ENCODE measurements at regions not wholly inside any gene's neighbourhood (a gene's known extent, or its start where the extent isn't known, plus 50 kb on each side); places are given as distances from the start of the nearest gene placed in this dataset.

- Histone ChIP-seq H3K36me3 (ENCODE audit: insufficient read depth, low read length) (no peaks in the 10 kb centered on the region), H3K4me1 (ENCODE audit: insufficient read depth, low read length) (no peaks in the 10 kb centered on the region), H3K9me3 (ENCODE audit: low read length) (no peaks in the 10 kb centered on the region), H3K27me3 (ENCODE audit: insufficient read depth, low read length) (peaks cover 4% of the 10 kb centered on the region), H2AFZ (ENCODE audit: low read depth, low read length) (no peak overlapping the region), H3K4me3 (ENCODE audit: low read length) (no peak overlapping the region)
Measured at GRCh38 chr15:31577108-31577507, 250.5 kb downstream of the KLF13 start.

GRCh38 chr15:31579282-31579681 lies 252.6 kb downstream of the KLF13 start:
- H3K4me3 ChIP-seq (ENCODE audit: low read length): no peak overlapping the region
- no peak overlapping the region for H2AFZ ChIP-seq (ENCODE audit: low read depth, low read length)
- no peaks in the 10 kb centered on the region for H3K36me3 ChIP-seq (ENCODE audit: insufficient read depth, low read length)
- peaks cover 4% of the 10 kb centered on the region for H3K27me3 ChIP-seq (ENCODE audit: insufficient read depth, low read length)
- H3K4me1 ChIP-seq (ENCODE audit: insufficient read depth, low read length): no peaks in the 10 kb centered on the region
- no peaks in the 10 kb centered on the region for H3K9me3 ChIP-seq (ENCODE audit: low read length)

- Histone ChIP-seq H3K4me1 (ENCODE audit: insufficient read depth, low read length) (no peaks in the 10 kb centered on the region), H3K36me3 (ENCODE audit: insufficient read depth, low read length) (no peaks in the 10 kb centered on the region), H3K27me3 (ENCODE audit: insufficient read depth, low read length) (peaks cover 4% of the 10 kb centered on the region), H2AFZ (ENCODE audit: low read depth, low read length) (no peak overlapping the region), H3K9me3 (ENCODE audit: low read length) (no peaks in the 10 kb centered on the region), H3K4me3 (ENCODE audit: low read length) (no peak overlapping the region)
Measured at GRCh38 chr15:31579976-31580375, 253.3 kb downstream of the KLF13 start.

DNA sequence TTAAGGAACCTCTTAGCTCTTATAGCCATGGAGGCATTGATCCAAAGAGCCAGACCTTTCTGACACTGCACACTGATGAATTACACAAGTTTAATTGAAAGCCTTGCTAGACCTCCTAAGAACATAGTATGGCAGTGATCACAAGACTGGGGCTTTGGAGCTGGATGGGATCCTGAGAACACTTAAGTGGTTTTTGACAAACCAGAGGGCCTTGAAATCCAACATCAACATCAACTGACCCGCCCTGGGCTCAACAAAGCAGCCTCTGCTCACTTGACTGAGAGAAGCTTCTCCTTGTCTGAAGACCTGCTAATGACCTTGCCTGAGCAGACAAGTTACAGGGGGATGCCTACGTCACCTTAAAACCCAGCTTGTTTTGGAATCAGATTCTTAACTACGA lies 257.6 kb downstream of the KLF13 start:
- no peaks in the 10 kb centered on the region for H3K27me3 ChIP-seq (ENCODE audit: insufficient read depth, low read length)
- H3K4me1 ChIP-seq (ENCODE audit: insufficient read depth, low read length): no peaks in the 10 kb centered on the region
- H3K4me3 ChIP-seq (ENCODE audit: low read length): no peak overlapping the region
- peaks cover 2% of the 10 kb centered on the region for H3K9me3 ChIP-seq (ENCODE audit: low read length)
- no peaks in the 10 kb centered on the region for H3K36me3 ChIP-seq (ENCODE audit: insufficient read depth, low read length)
- no peak overlapping the region for H2AFZ ChIP-seq (ENCODE audit: low read depth, low read length)

- Histone ChIP-seq H2AFZ (ENCODE audit: low read depth, low read length) (no peak overlapping the region), H3K4me3 (ENCODE audit: low read length) (no peak overlapping the region), H3K9me3 (ENCODE audit: low read length) (peaks cover 2% of the 10 kb centered on the region), H3K27me3 (ENCODE audit: insufficient read depth, low read length) (no peaks in the 10 kb centered on the region), H3K4me1 (ENCODE audit: insufficient read depth, low read length) (no peaks in the 10 kb centered on the region), H3K36me3 (ENCODE audit: insufficient read depth, low read length) (no peaks in the 10 kb centered on the region)
Measured at GRCh38 chr15:31585240-31585639, 258.6 kb downstream of the KLF13 start.

- no peaks in the 10 kb centered on the region for H3K27me3 ChIP-seq (ENCODE audit: insufficient read depth, low read length)
- no peak overlapping the region for H2AFZ ChIP-seq (ENCODE audit: low read depth, low read length)
- peaks cover 2% of the 10 kb centered on the region for H3K9me3 ChIP-seq (ENCODE audit: low read length)
- no peaks in the 10 kb centered on the region for H3K4me1 ChIP-seq (ENCODE audit: insufficient read depth, low read length)
- no peak overlapping the region for H3K4me3 ChIP-seq (ENCODE audit: low read length)
- no peaks in the 10 kb centered on the region for H3K36me3 ChIP-seq (ENCODE audit: insufficient read depth, low read length)
Measured at GRCh38 chr15:31586841-31587240, 260.2 kb downstream of the KLF13 start.

GRCh38 chr15:31587583-31587982 lies 260.9 kb downstream of the KLF13 start:
- Histone ChIP-seq H2AFZ (ENCODE audit: low read depth, low read length) (no peak overlapping the region), H3K27me3 (ENCODE audit: insufficient read depth, low read length) (no peaks in the 10 kb centered on the region), H3K4me1 (ENCODE audit: insufficient read depth, low read length) (no peaks in the 10 kb centered on the region), H3K9me3 (ENCODE audit: low read length) (peaks cover 2% of the 10 kb centered on the region), H3K4me3 (ENCODE audit: low read length) (no peak overlapping the region), H3K36me3 (ENCODE audit: insufficient read depth, low read length) (no peaks in the 10 kb centered on the region)

DNA sequence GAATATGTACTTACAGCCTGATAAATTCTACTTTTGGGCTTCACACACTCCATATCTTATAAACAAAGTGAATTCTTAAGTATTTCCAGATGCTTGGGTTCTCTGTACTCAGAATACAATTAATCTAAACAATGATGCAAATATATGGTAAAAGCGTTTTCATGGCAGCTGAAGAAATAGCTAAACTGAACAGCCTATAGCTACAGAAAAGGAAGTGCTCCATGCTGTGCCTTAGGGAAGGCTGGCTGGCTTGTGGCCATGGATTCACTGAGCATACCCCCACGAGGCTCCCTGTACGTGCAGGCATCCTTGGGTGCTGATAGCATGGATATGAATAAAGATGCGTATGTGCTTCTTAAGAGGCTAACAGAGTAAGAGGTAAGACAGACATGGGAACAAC lies 264.0 kb downstream of the KLF13 start:
- H3K27me3 ChIP-seq (ENCODE audit: insufficient read depth, low read length): no peaks in the 10 kb centered on the region
- H3K9me3 ChIP-seq (ENCODE audit: low read length): peaks cover 2% of the 10 kb centered on the region
- no peaks in the 10 kb centered on the region for H3K4me1 ChIP-seq (ENCODE audit: insufficient read depth, low read length)
- H2AFZ ChIP-seq (ENCODE audit: low read depth, low read length): no peak overlapping the region
- no peaks in the 10 kb centered on the region for H3K36me3 ChIP-seq (ENCODE audit: insufficient read depth, low read length)
- H3K4me3 ChIP-seq (ENCODE audit: low read length): no peak overlapping the region

DNA sequence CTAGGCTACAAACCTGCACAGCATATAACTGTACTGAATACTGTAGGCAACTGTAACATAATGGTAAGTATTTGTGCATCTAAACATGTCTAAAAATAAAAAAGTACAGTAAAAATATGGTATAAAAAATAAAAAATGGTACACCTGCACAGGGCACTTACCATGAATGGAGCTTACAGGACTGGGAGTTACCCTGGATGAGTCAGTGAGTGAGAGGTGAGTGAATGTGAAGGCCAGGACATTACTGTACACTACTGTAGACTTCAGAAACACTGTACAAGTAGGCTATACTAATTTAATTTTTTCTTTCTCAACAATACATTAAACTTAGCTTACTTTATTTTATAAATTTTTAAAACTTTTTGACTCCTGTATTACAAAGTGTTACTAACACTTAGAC lies 265.3 kb downstream of the KLF13 start:
- Histone ChIP-seq H3K4me3 (ENCODE audit: low read length) (no peak overlapping the region), H3K4me1 (ENCODE audit: insufficient read depth, low read length) (no peaks in the 10 kb centered on the region), H2AFZ (ENCODE audit: low read depth, low read length) (no peak overlapping the region), H3K27me3 (ENCODE audit: insufficient read depth, low read length) (no peaks in the 10 kb centered on the region), H3K36me3 (ENCODE audit: insufficient read depth, low read length) (no peaks in the 10 kb centered on the region), H3K9me3 (ENCODE audit: low read length) (peaks cover 2% of the 10 kb centered on the region)

GRCh38 chr15:31597466-31597865 lies 270.8 kb downstream of the KLF13 start:
- no peak overlapping the region for H3K4me3 ChIP-seq (ENCODE audit: low read length)
- H3K36me3 ChIP-seq (ENCODE audit: insufficient read depth, low read length): no peaks in the 10 kb centered on the region
- H3K4me1 ChIP-seq (ENCODE audit: insufficient read depth, low read length): peaks cover 5% of the 10 kb centered on the region
- no peak overlapping the region for H2AFZ ChIP-seq (ENCODE audit: low read depth, low read length)
- no peaks in the 10 kb centered on the region for H3K27me3 ChIP-seq (ENCODE audit: insufficient read depth, low read length)
- no peaks in the 10 kb centered on the region for H3K9me3 ChIP-seq (ENCODE audit: low read length)

GRCh38 chr15:31598620-31599019 lies 272.0 kb downstream of the KLF13 start:
- H3K4me1 ChIP-seq (ENCODE audit: insufficient read depth, low read length): peaks cover 5% of the 10 kb centered on the region
- H3K27me3 ChIP-seq (ENCODE audit: insufficient read depth, low read length): no peaks in the 10 kb centered on the region
- no peaks in the 10 kb centered on the region for H3K9me3 ChIP-seq (ENCODE audit: low read length)
- no peaks in the 10 kb centered on the region for H3K36me3 ChIP-seq (ENCODE audit: insufficient read depth, low read length)
- H2AFZ ChIP-seq (ENCODE audit: low read depth, low read length): no peak overlapping the region
- no peak overlapping the region for H3K4me3 ChIP-seq (ENCODE audit: low read length)

- Histone ChIP-seq H2AFZ (ENCODE audit: low read depth, low read length) (no peak overlapping the region), H3K4me1 (ENCODE audit: insufficient read depth, low read length) (no peaks in the 10 kb centered on the region), H3K9me3 (ENCODE audit: low read length) (no peaks in the 10 kb centered on the region)
Measured at GRCh38 chr15:31605467-31605931, 278.9 kb downstream of the KLF13 start.

DNA sequence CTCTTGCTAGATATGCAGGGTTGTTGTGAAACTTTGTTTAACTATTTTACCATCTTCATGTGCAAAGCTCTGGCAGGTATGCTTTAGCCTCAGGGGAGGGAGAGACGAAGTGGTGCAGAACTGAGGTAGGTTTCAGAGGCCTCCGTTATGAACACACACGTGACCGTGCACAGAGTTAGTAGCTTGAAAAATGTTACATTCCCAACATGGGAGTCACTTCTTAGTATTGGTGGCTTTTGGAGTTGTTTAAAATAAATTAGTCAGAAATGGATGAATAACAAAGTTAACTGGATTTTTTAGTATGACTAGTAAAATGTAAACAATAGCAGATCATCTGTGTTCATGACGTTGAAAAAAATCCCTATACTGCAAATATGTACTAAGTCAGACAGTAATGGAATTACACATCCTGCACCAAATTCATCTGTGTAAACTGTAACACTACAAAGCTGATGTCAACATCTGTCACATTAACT lies 279.6 kb downstream of the KLF13 start:
- Histone ChIP-seq H3K4me3 (ENCODE audit: low read length) (no peak overlapping the region), H3K9me3 (ENCODE audit: low read length) (no peaks in the 10 kb centered on the region), H3K4me1 (ENCODE audit: insufficient read depth, low read length) (no peaks in the 10 kb centered on the region), H3K27me3 (ENCODE audit: insufficient read depth, low read length) (no peaks in the 10 kb centered on the region), H2AFZ (ENCODE audit: low read depth, low read length) (no peak overlapping the region), H3K36me3 (ENCODE audit: insufficient read depth, low read length) (no peaks in the 10 kb centered on the region)

More at GRCh38 chr15:31605467-31605931, 278.9 kb downstream of the KLF13 start:
- Histone ChIP-seq H3K36me3 (ENCODE audit: insufficient read depth, low read length) (no peaks in the 10 kb centered on the region), H3K27me3 (ENCODE audit: insufficient read depth, low read length) (no peaks in the 10 kb centered on the region), H3K4me3 (ENCODE audit: low read length) (no peak overlapping the region)

DNA sequence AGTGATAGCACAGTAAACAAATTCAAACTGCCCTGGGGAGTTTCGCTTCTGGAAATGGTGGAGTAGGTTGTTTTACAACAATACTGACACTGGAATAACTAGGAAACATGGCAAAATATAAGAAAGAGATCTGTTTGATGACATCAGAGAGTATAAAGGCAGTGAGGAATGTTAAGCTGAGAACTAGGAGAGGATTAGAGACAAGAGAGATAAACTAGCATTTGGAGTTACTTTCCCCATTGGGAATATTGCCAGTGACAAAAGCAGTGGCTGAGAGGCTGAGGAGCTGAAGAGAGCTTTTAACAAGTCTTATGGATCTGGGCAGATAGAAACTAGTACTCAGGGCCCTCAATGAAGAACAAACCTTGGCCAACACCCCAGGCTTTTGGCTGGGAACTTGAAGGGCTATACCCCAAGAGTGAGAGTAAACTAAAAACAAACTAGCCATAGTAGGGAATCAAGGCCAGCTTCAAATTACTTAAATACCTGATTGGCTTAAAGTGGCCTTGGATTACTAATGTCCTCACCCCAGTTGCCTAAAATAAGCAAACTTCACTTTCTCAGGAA lies 280.4 kb downstream of the KLF13 start:
- Histone ChIP-seq H3K4me1 (ENCODE audit: insufficient read depth, low read length) (no peaks in the 10 kb centered on the region), H3K27me3 (ENCODE audit: insufficient read depth, low read length) (no peaks in the 10 kb centered on the region), H2AFZ (ENCODE audit: low read depth, low read length) (no peak overlapping the region), H3K4me3 (ENCODE audit: low read length) (no peak overlapping the region), H3K36me3 (ENCODE audit: insufficient read depth, low read length) (no peaks in the 10 kb centered on the region), H3K9me3 (ENCODE audit: low read length) (no peaks in the 10 kb centered on the region)
